PC-9 (cell line): ENCODE measurements at regions not wholly inside any gene's neighbourhood (a gene's known extent, or its start where the extent isn't known, plus 50 kb on each side); places are given as distances from the start of the nearest gene placed in this dataset.

ENCODE experiments used
- CTCF ChIP-seq: fragments of 200-600 bp; sonication (generic); conservative IDR thresholded peaks from 2 replicates; pipeline ENCODE4 v1.6.1; 2017; ENCODE audit warnings: mixed run types, antibody characterized with exemption, mild to moderate bottlenecking, moderate library complexity
- EZH2 ChIP-seq: fragments of 200-600 bp; sonication (generic); IDR thresholded peaks from 2 replicates; pipeline ENCODE4 v1.8.0; 2017; ENCODE audit warnings: antibody characterized with exemption, low read depth

GRCh38 chr12:95397571-95397970, 76.4 kb upstream of the METAP2 start:
- TF ChIP-seq CTCF, result no peak
- TF ChIP-seq EZH2, result no peak
